Keratinocyte (primary cell): ENCODE measurements at regions not wholly inside any gene's neighbourhood (a gene's known extent, or its start where the extent isn't known, plus 50 kb on each side); places are given as distances from the start of the nearest gene placed in this dataset.

ENCODE experiments used
- DNase-seq: peaks from one replicate; pipeline ENCODE4 v3.0.0-alpha.2; 2011; ENCODE audit warnings: low read depth, missing footprints, low spot score
- FAIRE-seq: peaks from 2 replicates; lab custom pipeline; 2011; peaks lifted over from hg19 to GRCh38; lab: Jason Lieb, UNC
- H2AFZ ChIP-seq: 2 replicates; pipeline ENCODE4 v1.6.0; 2012; ENCODE audit warnings: low read length, control low read depth, inconsistent platforms; ENCODE audit not compliant: control insufficient read depth
- H3K27ac ChIP-seq: 2 replicates; pipeline ENCODE4 v1.5.1; 2011; ENCODE audit warnings: low read length; ENCODE audit not compliant: control insufficient read depth, insufficient read depth
- H3K27me3 ChIP-seq: 3 replicates; pipeline ENCODE4 v1.6.0; 2011; ENCODE audit warnings: low read length; ENCODE audit not compliant: control insufficient read depth, insufficient read depth; ENCODE audit errors: extremely low read depth
- H3K36me3 ChIP-seq, 2 experiments: 2 replicates in 1 of 2; 3 replicates in 1 of 2; pipeline ENCODE4 v1.5.1; 2011; ENCODE audit warnings: low read length in 2 of 2, mild to moderate bottlenecking in 1 of 2; ENCODE audit not compliant: control insufficient read depth in 2 of 2, insufficient read depth in 2 of 2; ENCODE audit errors: extremely low read depth in 1 of 2
- H3K4me1 ChIP-seq: 3 replicates; pipeline ENCODE4 v1.5.1; 2011; ENCODE audit warnings: low read length; ENCODE audit not compliant: control insufficient read depth, insufficient read depth; ENCODE audit errors: extremely low read depth
- H3K4me2 ChIP-seq: 3 replicates; pipeline ENCODE4 v1.6.0; 2011; ENCODE audit warnings: low read depth, low read length; ENCODE audit not compliant: control insufficient read depth, insufficient read depth; ENCODE audit errors: extremely low read depth
- H3K4me3 ChIP-seq, 3 experiments: fragments of 200-600 bp in 1 of 3; sonication (generic) in 1 of 3; 2 replicates in 2 of 3; 3 replicates in 1 of 3; pipeline ENCODE4 v1.5.1; 2011 to 2016; ENCODE audit warnings: low read length in 3 of 3, mild to moderate bottlenecking in 3 of 3, control low read depth in 2 of 3, inconsistent platforms in 1 of 3, low read depth in 1 of 3, mixed read lengths in 1 of 3, mixed run types in 1 of 3, moderate library complexity in 1 of 3; ENCODE audit not compliant: control insufficient read depth in 2 of 3, insufficient read depth in 2 of 3; ENCODE audit errors: extremely low read depth in 1 of 3
- H3K79me2 ChIP-seq: 2 replicates; pipeline ENCODE4 v1.6.0; 2012; ENCODE audit warnings: low read length; ENCODE audit not compliant: control insufficient read depth, insufficient read depth
- H3K9ac ChIP-seq: 3 replicates; pipeline ENCODE4 v1.6.0; 2011; ENCODE audit warnings: low read length; ENCODE audit not compliant: control insufficient read depth, insufficient read depth; ENCODE audit errors: extremely low read depth
- H3K9me1 ChIP-seq: 3 replicates; pipeline ENCODE4 v1.6.0; 2011; ENCODE audit warnings: low read length; ENCODE audit not compliant: control insufficient read depth, insufficient read depth; ENCODE audit errors: extremely low read depth
- H3K9me3 ChIP-seq: 2 replicates; pipeline ENCODE4 v1.5.1; 2012; ENCODE audit warnings: low read depth, low read length; ENCODE audit not compliant: control insufficient read depth
- H4K20me1 ChIP-seq: 3 replicates; pipeline ENCODE4 v1.6.0; 2011; ENCODE audit warnings: low read length; ENCODE audit not compliant: control insufficient read depth, insufficient read depth; ENCODE audit errors: extremely low read depth
- CTCF ChIP-seq, 3 experiments: IDR thresholded peaks in 1 of 3; conservative IDR thresholded peaks in 1 of 3; optimal IDR thresholded peaks in 1 of 3; 2 replicates in 2 of 3; 3 replicates in 1 of 3; pipeline versions ENCODE3 to v1.5.1; 2011; ENCODE audit warnings: low read length in 3 of 3, mild to moderate bottlenecking in 3 of 3, moderate library complexity in 2 of 3, control low read depth in 1 of 3, inconsistent platforms in 1 of 3; ENCODE audit not compliant: insufficient read depth in 2 of 3; ENCODE audit errors: extremely low read depth in 1 of 3
- EZH2 ChIP-seq: IDR thresholded peaks from one replicate; pipeline ENCODE4 v1.6.1; 2012; ENCODE audit warnings: inconsistent platforms, mild to moderate bottlenecking, low read length, moderate library complexity
- dilution Hi-C: fragments of 300-500 bp; cut with MboI; formaldehyde crosslinking; loops from one replicate; pipeline ENCODE4 v1.7.0; 2020; ENCODE audit warnings: low sequenced_read_pairs; ENCODE audit not compliant: extremely low pct_ligation_motif_present

DNA sequence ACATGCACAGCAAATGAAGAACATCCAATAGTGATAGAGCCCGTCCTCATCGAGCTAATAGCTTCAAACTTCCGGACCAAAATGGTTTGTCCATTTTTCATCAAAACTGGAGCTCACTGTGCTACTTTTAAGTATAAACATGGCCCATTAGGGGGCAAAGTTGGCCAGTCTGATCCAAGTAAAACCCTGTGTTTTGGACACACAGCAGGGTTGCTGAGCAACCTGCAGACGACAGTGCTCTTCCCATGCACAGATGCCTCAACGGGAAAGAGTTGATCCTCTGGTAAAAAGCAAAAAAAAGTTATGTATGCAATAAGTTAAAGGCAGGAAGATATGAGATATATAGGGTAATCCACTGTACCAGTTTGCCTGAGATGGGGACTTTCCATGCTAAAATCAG is 244.0 kb upstream of the THBS1 start:
- no peaks in the 10 kb centered on the region for H3K9me3 ChIP-seq
- no peak overlapping the region for H3K4me3 ChIP-seq
- no peaks in the 10 kb centered on the region for H3K36me3 ChIP-seq
- no peaks in the 10 kb centered on the region for H3K79me2 ChIP-seq
- DNase-seq (no peak), FAIRE-seq (no peak)
- dilution Hi-C loops, result no loop called here
- no peaks in the 10 kb centered on the region for H3K27me3 ChIP-seq
- TF ChIP-seq EZH2 (no peak), CTCF (optimal IDR thresholded peaks at IDR 0.05 in 1 of 3, IDR thresholded peaks at IDR 0.05 in 1 of 3, conservative IDR thresholded peaks at IDR 0.05 in 1 of 3; ENCODE audit: extremely low read depth in 1 of 3, insufficient read depth in 2 of 3, low read length in 3 of 3) (no peak)
- H2AFZ ChIP-seq, result no peak overlapping the region
- no peak overlapping the region for H3K9ac ChIP-seq
- H3K4me1 ChIP-seq, result peaks cover 14% of the 10 kb centered on the region
- H3K4me2 ChIP-seq, result no peak overlapping the region
- H3K9me1 ChIP-seq, result no peaks in the 10 kb centered on the region
- H4K20me1 ChIP-seq, result no peaks in the 10 kb centered on the region
- no peak overlapping the region for H3K27ac ChIP-seq

DNA sequence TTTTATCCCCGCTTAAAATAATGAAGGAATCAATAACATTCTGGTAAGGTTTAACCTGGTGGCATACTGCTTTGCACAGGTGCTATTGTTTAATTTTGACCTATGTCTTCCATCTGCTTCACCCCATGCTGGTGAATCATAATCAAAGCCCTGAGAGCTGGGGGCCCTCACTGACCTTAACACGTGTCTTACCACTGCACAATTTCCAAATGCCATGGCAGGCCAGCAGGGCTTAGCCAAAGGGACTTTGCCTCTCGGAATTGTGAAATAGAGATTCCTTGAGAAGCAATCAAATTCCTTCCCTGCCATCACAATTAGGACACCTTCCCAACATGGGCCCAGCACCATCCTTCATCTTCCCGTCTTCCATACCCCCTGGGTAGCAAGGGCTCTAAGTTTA is 242.6 kb upstream of the THBS1 start:
- FAIRE-seq, result no peak
- Histone ChIP-seq H3K4me2 (no peak overlapping the region), H3K36me3 (no peaks in the 10 kb centered on the region), H3K27ac (no peak overlapping the region), H3K4me1 (peaks cover under 1% of the 10 kb centered on the region), H2AFZ (no peak overlapping the region), H3K79me2 (no peaks in the 10 kb centered on the region), H3K9me3 (no peaks in the 10 kb centered on the region), H3K9ac (no peak overlapping the region), H3K27me3 (no peaks in the 10 kb centered on the region), H4K20me1 (no peaks in the 10 kb centered on the region), H3K4me3 (no peak overlapping the region), H3K9me1 (no peaks in the 10 kb centered on the region)
- TF ChIP-seq EZH2 (no peak), CTCF (optimal IDR thresholded peaks at IDR 0.05 in 1 of 3, IDR thresholded peaks at IDR 0.05 in 1 of 3, conservative IDR thresholded peaks at IDR 0.05 in 1 of 3; ENCODE audit: extremely low read depth in 1 of 3, insufficient read depth in 2 of 3, low read length in 3 of 3) (no peak)
- dilution Hi-C loops, result no loop called here
- DNase-seq, result no peak
